Epidermal melanocyte (primary cell): ENCODE measurements at regions not wholly inside any gene's neighbourhood (a gene's known extent, or its start where the extent isn't known, plus 50 kb on each side); places are given as distances from the start of the nearest gene placed in this dataset.

Source experiments
- DNase-seq: peaks from one replicate; pipeline ENCODE4 v3.0.0; 2011; ENCODE audit warnings: low spot score; ENCODE audit not compliant: insufficient read length

- DNase-seq: no peak
Measured at GRCh38 chr5:175805256-175806011, 65.9 kb upstream of the CPLX2 start.

GRCh38 chr5:175808711-175809110 lies 62.7 kb upstream of the CPLX2 start:
- DNase-seq: no peak

GRCh38 chr5:175809531-175810121 lies 61.8 kb upstream of the CPLX2 start:
- no peak for DNase-seq

- DNase-seq: no peak
Measured at GRCh38 chr5:175810457-175810856, 60.9 kb upstream of the CPLX2 start.

GRCh38 chr5:175811589-175811988 lies 59.8 kb upstream of the CPLX2 start:
- no peak for DNase-seq

GRCh38 chr5:175813943-175814630 lies 57.3 kb upstream of the CPLX2 start:
- DNase-seq: no peak

- no peak for DNase-seq
Measured at GRCh38 chr5:175814691-175815090, 56.7 kb upstream of the CPLX2 start.

- no peak for DNase-seq
Measured at GRCh38 chr5:175815126-175815913, 56.1 kb upstream of the CPLX2 start.

- DNase-seq: no peak
Measured at GRCh38 chr5:175816348-175816747, 55.0 kb upstream of the CPLX2 start.

GRCh38 chr5:175819090-175819425 lies 52.3 kb upstream of the CPLX2 start:
- no peak for DNase-seq

- no peak for DNase-seq
Measured at GRCh38 chr5:175820230-175820629, 51.1 kb upstream of the CPLX2 start.
